Medulla oblongata (tissue), 1 donor: ENCODE measurements at regions not wholly inside any gene's neighbourhood (a gene's known extent, or its start where the extent isn't known, plus 50 kb on each side); places are given as distances from the start of the nearest gene placed in this dataset.
A peak's percentile ranks its signal among the peaks of the same experiment; 100 is the strongest.
"Not testable (repeated sequence)": the region's sequence is repeated elsewhere in the genome, so short reads cannot be mapped to it uniquely, and the experiment has no call there.

ENCODE experiments used
- DNase-seq: peaks from one replicate; pipeline ENCODE4 v3.0.0-alpha.2; 2015; ENCODE audit errors: extremely low spot score

GRCh38 chr1:186775881-186776560 lies 52.7 kb upstream of the PLA2G4A start:
- DNase-seq = no peak

- no peak for DNase-seq
Observed at GRCh38 chr1:186775036-186775435, 53.7 kb upstream of the PLA2G4A start.

GRCh38 chr1:186772228-186772627 lies 56.5 kb upstream of the PLA2G4A start:
- DNase-seq = no peak

DNA sequence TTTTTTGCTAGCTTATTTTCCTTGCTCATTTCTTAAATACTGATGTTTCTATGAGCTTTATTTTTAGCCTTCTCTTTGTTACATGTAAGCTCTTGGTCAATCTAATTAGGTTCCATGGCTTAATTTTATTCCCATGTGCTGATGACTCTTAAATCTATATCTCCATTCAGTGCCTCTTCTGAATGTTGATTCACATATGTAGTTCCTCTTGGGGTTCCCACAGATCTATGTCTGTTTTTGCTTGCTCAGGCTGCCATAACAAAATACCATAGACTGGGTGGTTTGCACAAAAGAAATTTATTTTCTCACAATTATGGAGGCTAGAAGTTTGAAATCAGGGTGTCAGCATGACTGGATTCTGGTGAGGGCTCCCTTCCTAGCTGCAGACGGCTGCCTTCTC lies 58.3 kb upstream of the PLA2G4A start:
- DNase-seq = no peak

DNA sequence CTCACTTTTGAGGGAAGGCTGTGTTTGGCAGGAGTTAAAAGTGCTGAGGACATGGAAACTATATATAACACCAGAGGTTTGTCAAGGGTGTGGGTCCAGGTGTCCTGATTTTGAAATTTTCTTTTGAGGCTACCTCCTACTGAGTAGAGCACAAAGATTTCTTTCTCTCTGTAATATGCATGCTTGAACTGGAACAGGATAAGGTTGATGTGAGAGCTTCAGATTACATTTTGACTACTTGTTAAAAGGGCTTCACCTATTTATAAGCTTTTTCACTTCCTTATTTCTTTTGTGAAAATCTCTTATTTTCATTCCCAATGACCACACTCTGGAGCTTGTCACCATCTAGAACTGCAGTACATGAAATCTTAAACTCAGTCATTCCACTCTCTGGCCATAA lies 59.8 kb upstream of the PLA2G4A start:
- DNase-seq = no peak

GRCh38 chr1:186765446-186765845 lies 63.3 kb upstream of the PLA2G4A start:
- DNase-seq = no peak

- no peak for DNase-seq
Observed at GRCh38 chr1:186763107-186763506, 65.6 kb upstream of the PLA2G4A start.

DNA sequence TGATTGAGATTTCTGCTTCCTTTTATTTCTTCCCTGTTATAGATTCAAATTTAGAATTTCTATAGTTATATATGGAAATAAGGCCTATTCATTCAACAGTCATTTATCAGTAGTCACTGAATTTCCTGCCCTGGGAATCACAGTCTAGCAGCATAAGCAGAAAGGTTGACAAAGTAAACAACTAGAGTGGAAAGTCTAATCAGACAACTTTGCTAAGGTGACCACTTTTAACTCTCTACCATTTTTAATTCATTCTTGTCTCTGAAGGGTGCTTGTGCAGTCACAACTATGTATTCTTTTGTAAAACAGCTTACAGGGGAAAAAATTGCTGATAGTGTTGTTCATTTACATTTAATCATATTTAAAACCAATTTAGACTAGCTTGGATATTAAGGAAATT lies 66.1 kb upstream of the PLA2G4A start:
- DNase-seq = no peak

GRCh38 chr1:186761358-186761757 lies 67.4 kb upstream of the PLA2G4A start:
- no peak for DNase-seq

DNA sequence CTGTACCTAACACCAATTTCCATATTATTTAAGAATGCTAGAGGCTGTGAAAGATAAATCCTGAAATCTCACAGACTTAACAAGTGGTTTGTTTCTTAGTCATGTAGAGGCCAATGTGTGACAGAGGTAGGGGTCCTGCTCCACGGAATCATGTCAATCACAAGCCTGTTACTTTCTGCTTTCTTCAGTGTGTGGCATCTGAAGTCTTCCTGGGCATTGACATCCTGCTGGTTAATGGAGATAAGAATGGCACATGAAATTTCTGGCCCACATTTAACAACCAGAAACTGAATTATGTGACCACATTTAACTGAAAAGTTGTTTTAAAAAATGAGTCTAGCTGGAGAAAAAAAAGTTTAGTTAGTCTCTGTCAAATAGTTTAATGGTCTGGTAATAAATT lies 68.3 kb upstream of the PLA2G4A start:
- no peak for DNase-seq

DNA sequence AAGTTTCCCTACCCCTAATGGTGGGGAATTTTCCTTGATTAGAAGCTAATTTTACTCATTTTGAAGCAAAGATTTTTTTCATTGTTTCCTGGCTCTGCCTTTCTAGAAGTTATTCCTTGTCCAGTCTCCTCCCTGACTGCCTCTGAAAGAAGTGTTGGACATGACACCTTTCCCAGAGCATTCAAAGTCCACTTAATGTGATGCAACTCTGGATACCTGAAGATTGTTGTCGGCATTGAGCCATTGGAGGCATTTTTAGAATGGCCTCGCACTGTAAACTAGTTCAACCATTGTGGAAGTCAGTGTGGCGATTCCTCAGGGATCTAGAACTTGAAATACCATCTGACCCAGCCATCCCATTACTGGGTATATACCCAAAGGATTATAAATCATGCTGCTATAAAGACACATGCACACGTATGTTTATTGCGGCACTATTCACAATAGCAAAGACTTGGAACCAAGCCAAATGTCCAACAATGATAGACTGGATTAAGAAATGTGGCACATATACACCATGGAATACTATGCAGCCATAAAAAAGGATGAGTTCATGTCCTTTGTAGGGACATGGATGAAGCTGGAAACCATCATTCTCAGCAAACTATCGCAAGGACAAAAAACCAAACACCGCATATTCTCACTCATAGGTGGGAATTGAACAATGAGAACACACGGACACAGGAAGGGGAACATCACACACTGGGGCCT lies 69.7 kb upstream of the PLA2G4A start:
- DNase-seq = not testable (repeated sequence)

DNA sequence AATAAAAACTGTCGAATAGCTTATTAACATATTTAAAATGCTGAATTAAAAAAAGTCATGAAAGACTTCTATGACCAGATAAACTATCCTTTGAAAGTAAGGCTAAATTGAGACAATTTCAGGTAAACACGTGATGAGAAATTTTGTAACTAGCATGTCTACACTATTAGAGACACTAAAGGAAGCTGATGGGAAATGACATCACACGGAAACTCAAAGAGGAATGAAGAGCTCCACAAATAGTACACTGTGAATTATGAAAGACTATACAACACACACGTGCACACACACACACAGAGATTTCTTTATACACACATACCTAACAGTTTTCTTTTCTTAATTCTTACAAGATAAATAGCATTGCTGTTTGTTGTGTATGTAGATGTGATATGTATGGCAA lies 70.9 kb upstream of the PLA2G4A start:
- DNase-seq = no peak

GRCh38 chr1:186754542-186755145 lies 74.1 kb upstream of the PLA2G4A start:
- DNase-seq = no peak

DNA sequence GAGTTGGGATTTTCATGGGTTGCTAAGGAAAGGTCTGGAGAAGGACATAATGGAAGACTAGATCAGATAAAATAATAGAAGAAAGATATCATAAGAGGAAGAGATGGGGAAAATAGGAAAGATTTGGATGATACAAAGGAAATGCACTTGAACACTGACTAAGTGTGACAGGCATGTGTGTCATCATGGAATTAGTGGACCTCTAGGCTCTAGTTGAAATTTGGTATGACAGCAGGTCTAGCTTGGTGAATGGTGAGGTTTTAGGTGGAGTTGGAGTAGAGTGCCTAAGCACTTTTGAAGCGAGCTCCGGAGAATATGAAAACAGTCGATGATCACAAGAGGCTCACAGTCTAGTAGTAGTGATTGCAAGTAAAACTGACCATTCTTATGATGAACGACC lies 73.0 kb upstream of the PTGS2 start:
- DNase-seq = no peak

DNA sequence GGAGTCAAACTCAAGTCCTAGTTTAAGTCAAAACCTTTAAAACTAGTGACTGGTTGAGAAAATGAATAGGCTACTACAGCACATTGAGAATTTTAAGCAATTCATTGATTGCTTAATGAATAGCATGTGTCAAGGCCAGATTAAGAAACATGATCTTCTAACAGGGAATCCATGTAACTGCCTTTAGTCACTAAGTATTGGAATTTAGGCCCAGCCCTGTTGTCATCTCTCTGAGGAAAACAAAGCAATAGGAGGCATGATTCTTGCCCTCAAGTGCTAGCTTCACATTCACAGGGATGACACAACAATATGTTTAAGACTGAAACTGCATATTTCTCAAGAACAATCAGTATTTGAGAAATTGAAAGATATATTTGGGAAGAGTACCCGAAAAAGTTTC lies 70.0 kb upstream of the PTGS2 start:
- no peak for DNase-seq

- no peak for DNase-seq
Observed at GRCh38 chr1:186749820-186750219, 69.6 kb upstream of the PTGS2 start.

DNA sequence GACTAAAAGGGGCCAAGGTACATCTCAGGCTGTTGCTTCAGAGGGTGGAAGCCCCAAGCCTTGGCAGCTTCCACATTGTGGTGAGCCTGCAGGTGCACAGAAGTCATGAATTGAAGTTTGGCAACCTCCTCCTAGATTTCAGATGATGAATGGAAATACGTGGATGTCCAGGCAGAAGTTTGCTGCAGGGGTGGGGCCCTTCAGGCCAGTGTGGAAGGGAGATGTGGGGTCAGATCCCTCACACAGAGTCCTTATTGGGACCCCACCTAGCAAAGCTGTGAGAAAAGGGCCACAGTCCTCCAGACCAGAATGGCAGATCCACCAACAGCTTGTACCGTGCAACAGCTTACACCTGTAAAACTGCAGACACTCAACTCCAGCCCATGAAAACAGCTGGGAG lies 67.4 kb upstream of the PTGS2 start:
- DNase-seq = no peak

DNA sequence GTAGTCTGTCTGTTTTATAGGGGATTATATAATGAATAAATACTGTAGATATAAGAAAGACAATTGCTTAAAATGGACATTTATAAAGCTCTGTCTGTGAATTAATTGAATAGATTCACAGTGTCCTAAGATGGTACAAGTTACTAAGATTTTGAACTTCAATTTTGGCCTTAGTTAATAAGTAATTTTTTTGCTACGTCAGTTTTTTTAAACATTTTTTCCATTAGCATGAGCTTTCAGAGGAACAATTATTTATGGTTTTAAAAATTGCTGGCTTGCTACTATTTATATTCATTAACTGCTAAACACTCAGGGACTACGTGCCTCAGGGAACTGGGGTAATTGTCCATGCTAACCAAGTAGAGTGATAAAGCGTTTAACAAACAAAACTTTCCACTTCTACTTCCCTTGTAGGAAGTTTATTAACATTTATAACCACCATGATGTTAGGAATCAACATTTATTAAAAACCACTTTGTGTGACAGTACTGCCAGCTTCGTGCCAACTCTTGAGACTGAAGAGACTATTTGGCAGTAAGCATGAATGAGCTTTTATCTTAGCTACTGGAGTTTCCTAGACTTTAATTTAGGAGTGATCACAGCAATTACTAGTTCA lies 65.4 kb upstream of the PTGS2 start:
- no peak for DNase-seq

DNA sequence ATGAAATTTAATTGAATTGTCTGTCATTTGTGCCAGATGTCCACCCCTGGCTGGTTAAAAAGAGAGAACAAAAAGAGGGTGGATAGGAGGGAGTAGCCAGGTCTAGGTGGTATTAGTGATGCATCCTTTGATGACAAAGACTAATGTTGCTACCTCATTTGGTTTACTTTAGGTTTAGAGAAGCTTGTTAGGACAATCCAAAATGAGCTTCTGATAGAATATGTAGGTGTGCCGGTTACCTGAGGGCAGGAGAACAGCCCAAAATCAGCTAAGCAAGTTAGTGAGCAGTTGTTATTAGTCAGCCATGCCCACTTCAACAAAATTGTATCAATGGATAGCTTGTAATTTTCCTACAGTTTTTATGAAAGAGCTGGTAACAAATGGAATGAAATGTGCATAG lies 61.4 kb upstream of the PTGS2 start:
- no peak for DNase-seq

DNA sequence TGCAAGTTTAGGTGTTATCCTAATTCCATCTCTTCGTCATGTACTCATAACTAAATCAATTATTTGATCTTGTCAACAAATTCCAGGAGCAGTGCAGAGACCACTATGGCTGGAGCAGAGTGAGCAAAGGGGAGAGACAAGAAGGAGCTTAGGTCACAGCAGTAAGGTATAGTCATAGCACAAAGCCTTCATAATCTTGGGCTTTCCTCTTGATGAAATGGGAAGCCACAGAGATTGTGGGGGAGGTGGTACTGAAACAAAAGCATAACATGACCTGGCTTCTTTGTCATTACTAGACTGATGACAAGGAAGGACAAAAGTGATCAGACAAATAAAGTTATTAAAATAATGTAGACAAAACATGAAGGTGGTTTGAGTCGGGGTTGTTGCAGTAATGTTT lies 60.1 kb upstream of the PTGS2 start:
- DNase-seq = no peak

- DNase-seq = no peak
Observed at GRCh38 chr1:186739515-186739914, 59.3 kb upstream of the PTGS2 start.

- DNase-seq = peak; percentile 12
Observed at GRCh38 chr1:186738926-186739325, 58.7 kb upstream of the PTGS2 start.
